CD4-positive, alpha-beta memory T cell (primary cell): ENCODE measurements at regions not wholly inside any gene's neighbourhood (a gene's known extent, or its start where the extent isn't known, plus 50 kb on each side); places are given as distances from the start of the nearest gene placed in this dataset.
A peak's percentile ranks its signal among the peaks of the same experiment; 100 is the strongest.

Source experiments
- CTCF ChIA-PET: fragments of 350-600 bp; sonication (Branson Sonifier 250); formaldehyde crosslinking; loops from one replicate; lab custom pipeline; 2021; ENCODE audit warnings: inconsistent platforms; ENCODE audit not compliant: partially characterized antibody; lab: Charles Lee
- POLR2A ChIA-PET: fragments of 350-600 bp; sonication (Branson Sonifier 250); formaldehyde crosslinking; loops from one replicate; lab custom pipeline; 2021; ENCODE audit not compliant: partially characterized antibody; lab: Charles Lee
- DNase-seq, 5 donors: peaks; one replicate each; pipeline versions ENCODE4 v3.0.0 to v3.0.0-alpha.2; 2020 to 2022; ENCODE audit warnings: mixed read lengths in 1 of 5
- H3K27ac ChIP-seq: one replicate; pipeline ENCODE4 v1.7.0; 2013; ENCODE audit warnings: low read depth, low read length
- H3K27me3 ChIP-seq: 2 replicates; pipeline ENCODE4 v1.7.0; 2013; ENCODE audit warnings: mild to moderate bottlenecking, low read length, moderate library complexity; ENCODE audit not compliant: insufficient read depth
- H3K36me3 ChIP-seq: 2 replicates; pipeline ENCODE4 v1.7.0; 2013; ENCODE audit warnings: mild to moderate bottlenecking, low read length, moderate library complexity; ENCODE audit not compliant: insufficient read depth
- H3K4me1 ChIP-seq: 2 replicates; pipeline ENCODE4 v1.7.0; 2013; ENCODE audit warnings: mild to moderate bottlenecking, low read length, moderate library complexity; ENCODE audit not compliant: insufficient read depth
- H3K4me3 ChIP-seq, 2 donors: one replicate each; pipeline ENCODE4 v1.7.0; 2013; ENCODE audit warnings: low read length in 2 of 2, mild to moderate bottlenecking in 1 of 2
- H3K9me3 ChIP-seq, 2 donors: one replicate each; pipeline ENCODE4 v1.7.0; 2013; ENCODE audit warnings: low read length in 2 of 2, control low read depth in 1 of 2; ENCODE audit not compliant: control insufficient read depth in 1 of 2
- H3K27ac Mint-ChIP-seq, 7 donors: one replicate each; pipeline ENCODE4 v1.8.0; 2020 to 2021; ENCODE audit warnings: mixed read lengths in 7 of 7, mild to moderate bottlenecking in 6 of 7, inconsistent platforms in 3 of 7, moderate library complexity in 3 of 7
- H3K27me3 Mint-ChIP-seq, 2 donors: one replicate each; pipeline ENCODE4 v1.8.0; 2020 to 2021; ENCODE audit warnings: mixed read lengths in 2 of 2
- H3K36me3 Mint-ChIP-seq, 2 donors: one replicate each; pipeline ENCODE4 v1.8.0; 2020 to 2021; ENCODE audit warnings: mixed read lengths in 2 of 2, inconsistent platforms in 1 of 2, mild to moderate bottlenecking in 1 of 2
- H3K4me1 Mint-ChIP-seq, 4 donors: one replicate each; pipeline ENCODE4 v1.8.0; 2020 to 2021; ENCODE audit warnings: mixed read lengths in 4 of 4, mild to moderate bottlenecking in 1 of 4
- H3K4me3 Mint-ChIP-seq, 8 donors: one replicate each; pipeline ENCODE4 v1.8.0; 2020 to 2021; ENCODE audit warnings: mixed read lengths in 8 of 8, mild to moderate bottlenecking in 7 of 8, moderate library complexity in 6 of 8, inconsistent platforms in 3 of 8
- H3K9me3 Mint-ChIP-seq, 8 donors: one replicate each; pipeline ENCODE4 v1.8.0; 2020 to 2021; ENCODE audit warnings: mixed read lengths in 8 of 8, mild to moderate bottlenecking in 5 of 8, inconsistent platforms in 3 of 8, moderate library complexity in 1 of 8
- intact Hi-C: fragments of 100-400 bp; cut with micrococcal nuclease; formaldehyde crosslinking; loops from one replicate; pipeline ENCODE4 v1.15.1; 2023

DNA sequence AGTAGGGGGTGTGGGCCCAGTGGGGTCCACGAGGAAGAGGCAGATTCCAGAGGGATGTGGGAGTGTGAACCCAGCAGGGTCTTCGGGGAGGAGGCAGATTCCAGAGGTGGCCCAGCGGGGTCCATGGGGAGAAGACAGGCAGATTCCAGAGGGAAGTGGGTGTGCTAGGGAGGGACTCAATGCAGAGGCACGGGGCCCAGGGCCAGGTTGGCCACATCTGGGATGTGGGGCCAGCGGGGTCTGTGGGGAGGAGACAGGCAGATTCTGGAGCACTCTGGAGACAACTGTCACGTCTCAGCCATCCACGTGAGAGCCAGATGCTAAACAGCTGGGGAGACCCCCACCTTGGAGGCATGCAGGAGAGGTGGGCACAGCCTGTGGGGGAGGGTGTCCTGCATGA is 582.6 kb downstream of the TBC1D22A start:
- H3K4me1 ChIP-seq, result no peaks in the 10 kb centered on the region
- Mint-ChIP-seq H3K4me3 (no peak overlapping the region), H3K27ac (no peak overlapping the region), H3K27me3 (peaks cover 5 to 8% of the 10 kb centered on the region in 2 donors), H3K36me3 (no peaks in the 10 kb centered on the region), H3K4me1 (no peaks in the 10 kb centered on the region), H3K9me3 (peaks cover 0 to 8% (median 2%) of the 10 kb centered on the region in 8 donors)
- no peaks in the 10 kb centered on the region for H3K27me3 ChIP-seq
- ChIA-PET CTCF (no interaction called here), POLR2A (no interaction called here)
- no peaks in the 10 kb centered on the region for H3K9me3 ChIP-seq
- H3K36me3 ChIP-seq, result no peaks in the 10 kb centered on the region
- H3K27ac ChIP-seq, result no peak overlapping the region
- intact Hi-C loops, result no loop called here
- DNase-seq, result no peak
- no peak overlapping the region for H3K4me3 ChIP-seq

- intact Hi-C loops, result no loop called here
- Histone ChIP-seq H3K9me3 (no peaks in the 10 kb centered on the region), H3K4me1 (no peaks in the 10 kb centered on the region), H3K27me3 (no peaks in the 10 kb centered on the region), H3K27ac (no peak overlapping the region), H3K36me3 (no peaks in the 10 kb centered on the region), H3K4me3 (no peak overlapping the region)
- H3K4me1 Mint-ChIP-seq, result no peaks in the 10 kb centered on the region
- no peaks in the 10 kb centered on the region for H3K36me3 Mint-ChIP-seq
- H3K9me3 Mint-ChIP-seq, result peaks cover 0 to 8% (median 2%) of the 10 kb centered on the region in 8 donors
- no peak overlapping the region for H3K4me3 Mint-ChIP-seq
- H3K27ac Mint-ChIP-seq, result no peak overlapping the region
- peaks cover 5 to 8% of the 10 kb centered on the region in 2 donors for H3K27me3 Mint-ChIP-seq
- no peak for DNase-seq
- ChIA-PET POLR2A (no interaction called here), CTCF (no interaction called here)
Observed at GRCh38 chr22:47344414-47344813, 582.0 kb downstream of the TBC1D22A start.

DNA sequence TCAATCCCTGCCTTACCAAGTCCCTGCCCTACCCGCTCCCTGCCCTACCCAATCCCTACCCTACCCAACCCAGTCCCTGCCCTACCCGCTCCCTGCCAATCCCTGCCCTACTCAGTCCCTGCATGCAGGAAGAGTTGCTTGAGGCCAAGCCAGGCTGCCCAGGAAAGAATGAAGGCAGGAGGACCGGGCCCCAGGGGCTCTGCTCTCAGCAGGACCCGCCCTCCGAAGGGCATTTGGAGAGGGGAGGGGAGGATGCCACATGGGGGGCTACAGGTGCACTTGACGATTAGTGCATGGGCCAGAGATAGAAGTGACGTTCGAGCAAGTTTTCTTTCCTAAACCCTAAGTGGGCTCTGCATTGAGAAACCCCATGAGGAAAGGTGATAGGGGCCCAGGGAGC is 581.2 kb downstream of the TBC1D22A start:
- Mint-ChIP-seq H3K9me3 (peaks cover 0 to 5% (median 2%) of the 10 kb centered on the region in 8 donors), H3K27ac (no peak overlapping the region), H3K4me1 (no peaks in the 10 kb centered on the region), H3K4me3 (no peak overlapping the region), H3K27me3 (peaks cover 6 to 8% of the 10 kb centered on the region in 2 donors), H3K36me3 (no peaks in the 10 kb centered on the region)
- no peak for DNase-seq
- Histone ChIP-seq H3K4me1 (no peaks in the 10 kb centered on the region), H3K27me3 (no peaks in the 10 kb centered on the region), H3K9me3 (no peaks in the 10 kb centered on the region), H3K27ac (no peak overlapping the region), H3K36me3 (no peaks in the 10 kb centered on the region), H3K4me3 (no peak overlapping the region)
- ChIA-PET CTCF (no interaction called here), POLR2A (no interaction called here)
- intact Hi-C loops, result no loop called here

GRCh38 chr22:47342446-47342845 is 580.0 kb downstream of the TBC1D22A start:
- ChIA-PET CTCF (no interaction called here), POLR2A (no interaction called here)
- no peaks in the 10 kb centered on the region for H3K36me3 ChIP-seq
- Mint-ChIP-seq H3K27me3 (peaks cover 6 to 8% of the 10 kb centered on the region in 2 donors), H3K36me3 (no peaks in the 10 kb centered on the region), H3K27ac (no peak overlapping the region), H3K4me1 (no peaks in the 10 kb centered on the region), H3K4me3 (no peak overlapping the region), H3K9me3 (peaks cover 0 to 4% (median 2%) of the 10 kb centered on the region in 8 donors)
- H3K4me3 ChIP-seq, result no peak overlapping the region
- no peak overlapping the region for H3K27ac ChIP-seq
- H3K27me3 ChIP-seq, result no peaks in the 10 kb centered on the region
- no peak for DNase-seq
- intact Hi-C loops, result no loop called here
- H3K9me3 ChIP-seq, result no peaks in the 10 kb centered on the region
- no peaks in the 10 kb centered on the region for H3K4me1 ChIP-seq

DNA sequence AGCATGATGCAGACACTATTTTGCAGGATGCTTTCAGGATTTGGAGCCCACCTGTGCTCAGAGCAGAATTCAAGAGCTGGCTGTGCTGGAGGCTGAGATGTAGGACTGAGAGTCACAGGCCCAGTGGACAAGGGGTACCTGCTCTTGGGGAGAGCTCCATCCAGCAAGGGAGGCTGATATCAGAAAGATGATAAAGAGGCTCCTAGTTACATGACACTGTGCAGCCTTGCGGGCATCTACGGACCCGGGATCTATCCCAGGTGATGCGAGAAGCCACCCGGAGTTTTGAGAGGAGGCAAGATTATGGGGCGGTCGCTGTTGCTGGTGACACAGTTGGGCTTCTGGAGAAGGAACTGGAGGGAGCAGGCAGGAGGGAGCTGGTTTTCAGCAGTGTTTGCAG is 579.0 kb downstream of the TBC1D22A start:
- Histone ChIP-seq H3K4me1 (no peaks in the 10 kb centered on the region), H3K27me3 (no peaks in the 10 kb centered on the region), H3K36me3 (no peaks in the 10 kb centered on the region), H3K9me3 (no peaks in the 10 kb centered on the region), H3K4me3 (no peak overlapping the region), H3K27ac (no peak overlapping the region)
- peaks cover 6 to 8% of the 10 kb centered on the region in 2 donors for H3K27me3 Mint-ChIP-seq
- DNase-seq, result no peak
- intact Hi-C loops, result no loop called here
- no peak overlapping the region for H3K27ac Mint-ChIP-seq
- H3K4me1 Mint-ChIP-seq, result peaks cover 0 to 1% (median 0%) of the 10 kb centered on the region in 4 donors
- no peaks in the 10 kb centered on the region for H3K36me3 Mint-ChIP-seq
- peaks cover 0 to 4% (median under 1%) of the 10 kb centered on the region in 8 donors for H3K9me3 Mint-ChIP-seq
- ChIA-PET POLR2A (no interaction called here), CTCF (no interaction called here)
- H3K4me3 Mint-ChIP-seq, result no peak overlapping the region

GRCh38 chr22:47340851-47341436 is 578.5 kb downstream of the TBC1D22A start:
- H3K27me3 ChIP-seq, result no peaks in the 10 kb centered on the region
- no peaks in the 10 kb centered on the region for H3K4me1 ChIP-seq
- Mint-ChIP-seq H3K36me3 (no peaks in the 10 kb centered on the region), H3K27ac (no peak overlapping the region), H3K4me3 (peak overlapping the region in 1 of 8 donors; percentile 11), H3K4me1 (peaks cover 0 to 1% (median 0%) of the 10 kb centered on the region in 4 donors), H3K9me3 (peaks cover 0 to 5% (median 3%) of the 10 kb centered on the region in 8 donors), H3K27me3 (peaks cover 6 to 11% of the 10 kb centered on the region in 2 donors)
- H3K27ac ChIP-seq, result no peak overlapping the region
- intact Hi-C loops, result no loop called here
- POLR2A ChIA-PET, result no interaction called here
- no peaks in the 10 kb centered on the region for H3K9me3 ChIP-seq
- no peak overlapping the region for H3K4me3 ChIP-seq
- no peak for DNase-seq
- CTCF ChIA-PET, result no interaction called here
- H3K36me3 ChIP-seq, result no peaks in the 10 kb centered on the region

DNA sequence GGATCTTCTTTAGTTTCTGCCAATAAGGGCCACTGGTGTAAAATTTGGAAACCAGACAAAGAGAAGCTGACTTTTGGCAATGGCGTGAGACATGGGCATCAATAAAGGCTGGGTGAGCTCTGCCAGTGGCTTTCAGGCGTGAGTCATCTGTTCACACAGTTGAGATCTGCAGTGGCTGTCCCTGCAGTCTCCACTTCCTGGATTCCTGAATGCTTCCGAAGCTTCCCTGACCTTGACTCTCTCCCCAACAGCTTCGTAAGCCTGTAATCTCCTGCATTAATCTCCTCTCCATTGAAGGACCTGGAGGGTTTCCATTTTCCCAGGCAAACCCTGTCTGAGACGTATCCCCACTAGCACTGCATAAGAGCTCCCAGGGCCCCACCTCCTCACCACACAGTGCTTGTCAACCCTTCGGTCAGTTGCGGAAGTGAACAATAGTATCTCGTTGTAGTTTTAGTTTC is 574.7 kb downstream of the TBC1D22A start:
- peaks cover 0 to 1% (median 0%) of the 10 kb centered on the region in 4 donors for H3K4me1 Mint-ChIP-seq
- peaks cover 2 to 9% (median 4%) of the 10 kb centered on the region in 8 donors for H3K9me3 Mint-ChIP-seq
- no peaks in the 10 kb centered on the region for H3K36me3 Mint-ChIP-seq
- Histone ChIP-seq H3K27me3 (no peaks in the 10 kb centered on the region), H3K9me3 (no peaks in the 10 kb centered on the region), H3K4me1 (no peaks in the 10 kb centered on the region), H3K36me3 (no peaks in the 10 kb centered on the region), H3K27ac (no peak overlapping the region), H3K4me3 (no peak overlapping the region)
- intact Hi-C loops, result no loop called here
- peak overlapping the region in 1 of 7 donors; percentile 81 for H3K27ac Mint-ChIP-seq
- no peak for DNase-seq
- POLR2A ChIA-PET, result no interaction called here
- CTCF ChIA-PET, result no interaction called here
- H3K27me3 Mint-ChIP-seq, result peaks cover 11 to 15% of the 10 kb centered on the region in 2 donors
- peak overlapping the region in 6 of 8 donors; percentile 8 to 68 (median 36) for H3K4me3 Mint-ChIP-seq
